ENCODE measurements at regions not wholly inside any gene's neighbourhood (a gene's known extent, or its start where the extent isn't known, plus 50 kb on each side); places are given as distances from the start of the nearest gene placed in this dataset.

DNA sequence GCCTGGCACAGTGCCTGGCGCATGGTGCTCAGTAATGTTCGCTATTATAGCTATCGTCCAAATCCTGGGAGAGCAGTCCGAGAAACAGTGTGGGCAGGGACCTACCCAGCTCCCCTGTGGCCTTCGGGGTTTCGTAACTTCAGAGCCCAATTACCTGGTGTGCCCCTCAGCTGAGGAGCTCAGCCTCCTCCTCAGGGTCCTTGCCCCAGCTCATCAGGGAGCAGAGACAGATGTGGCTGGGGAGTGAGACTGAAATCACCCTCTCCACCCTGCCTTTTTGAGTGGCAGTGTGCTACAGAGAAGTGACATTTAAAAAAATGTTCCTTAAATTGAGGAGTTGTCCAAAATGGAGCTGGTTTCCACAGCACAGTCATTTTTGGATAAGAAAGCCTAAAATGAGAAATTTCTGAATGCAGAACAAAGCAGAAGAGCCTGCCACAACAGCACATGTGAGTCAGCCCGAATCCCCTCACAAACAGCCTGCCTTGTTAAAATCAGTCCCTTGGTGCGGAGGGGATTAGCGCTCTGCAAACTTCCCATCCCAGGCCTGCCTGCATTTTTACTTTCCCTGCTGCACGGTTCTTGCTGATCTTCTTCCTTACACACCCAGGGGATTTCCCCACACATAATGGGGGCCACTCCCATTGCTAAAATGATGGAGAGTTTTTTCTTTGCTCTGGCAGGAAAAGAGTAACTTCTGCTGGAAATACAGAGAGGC lies 78.1 kb upstream of the PITX1 start:
- Histone ChIP-seq H3K36me3 (replicated peaks in 1 of 2; ENCODE audit: control insufficient read depth in 1 of 2, insufficient read depth in 2 of 2, low read length in 1 of 2) (no peaks in the 10 kb centered on the region), H3K79me2 (ENCODE audit: insufficient read depth) (no peaks in the 10 kb centered on the region), H4K20me1 (ENCODE audit: insufficient read depth) (no peaks in the 10 kb centered on the region), H3K27ac (ENCODE audit: low read depth in 2 of 2, low read length in 1 of 2) (no peak overlapping the region), H3K9ac (no peak overlapping the region), H3F3A (replicated peaks; ENCODE audit: insufficient read depth) (no peaks in the 10 kb centered on the region), H3K27me3 (ENCODE audit: insufficient read depth) (peaks cover 5% of the 10 kb centered on the region; the same call in 1 of the 2 replicates), H2AFZ (ENCODE audit: low read depth) (no peak overlapping the region), H3K4me2 (no peak overlapping the region), H3K9me2 (no peaks in the 10 kb centered on the region), H3K4me3 (ENCODE audit: low read depth in 2 of 2, low read length in 1 of 2) (no peak overlapping the region), H3K9me3 (no peaks in the 10 kb centered on the region), H3K4me1 (ENCODE audit: control insufficient read depth in 1 of 2, insufficient read depth in 2 of 2, low read depth in 1 of 2, low read length in 1 of 2) (no peaks in the 10 kb centered on the region; a peak in 1 of 4 replicates)
- POLR2A ChIA-PET, result no interaction called here
- TF ChIP-seq NRF1 (IDR thresholded peaks at IDR 0.05; ENCODE audit: low read depth, low read length) (no peak), MXI1 (IDR thresholded peaks at IDR 0.05; ENCODE audit: low read depth, low read length) (no peak), SMC3 (IDR thresholded peaks at IDR 0.05; ENCODE audit: low read depth, low read length) (no peak), TAF1 (IDR thresholded peaks at IDR 0.05; ENCODE audit: borderline replicate concordance, low read depth, low read length) (no peak), TCF12 (IDR thresholded peaks at IDR 0.05) (no peak), YY1 (IDR thresholded peaks at IDR 0.05; ENCODE audit: low read depth) (no peak), JUND (IDR thresholded peaks at IDR 0.05) (no peak)
- TF ChIP-seq, protein P1, sequence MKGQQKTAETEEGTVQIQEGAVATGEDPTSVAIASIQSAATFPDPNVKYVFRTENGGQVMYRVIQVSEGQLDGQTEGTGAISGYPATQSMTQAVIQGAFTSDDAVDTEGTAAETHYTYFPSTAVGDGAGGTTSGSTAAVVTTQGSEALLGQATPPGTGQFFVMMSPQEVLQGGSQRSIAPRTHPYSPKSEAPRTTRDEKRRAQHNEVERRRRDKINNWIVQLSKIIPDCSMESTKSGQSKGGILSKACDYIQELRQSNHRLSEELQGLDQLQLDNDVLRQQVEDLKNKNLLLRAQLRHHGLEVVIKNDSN (IDR thresholded peaks at IDR 0.05; ENCODE audit: borderline replicate concordance, low read depth), result no peak
- TF ChIP-seq, protein P2, sequence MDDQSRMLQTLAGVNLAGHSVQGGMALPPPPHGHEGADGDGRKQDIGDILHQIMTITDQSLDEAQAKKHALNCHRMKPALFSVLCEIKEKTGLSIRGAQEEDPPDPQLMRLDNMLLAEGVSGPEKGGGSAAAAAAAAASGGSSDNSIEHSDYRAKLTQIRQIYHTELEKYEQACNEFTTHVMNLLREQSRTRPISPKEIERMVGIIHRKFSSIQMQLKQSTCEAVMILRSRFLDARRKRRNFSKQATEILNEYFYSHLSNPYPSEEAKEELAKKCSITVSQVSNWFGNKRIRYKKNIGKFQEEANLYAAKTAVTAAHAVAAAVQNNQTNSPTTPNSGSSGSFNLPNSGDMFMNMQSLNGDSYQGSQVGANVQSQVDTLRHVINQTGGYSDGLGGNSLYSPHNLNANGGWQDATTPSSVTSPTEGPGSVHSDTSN (IDR thresholded peaks at IDR 0.05), result no peak
- DNase-seq, result no peak
- WGBS (ENCODE audit: low lambda C conversion rate), result 78% methylated on average over 10 of the region's 10 CpGs
- CTCF ChIA-PET, result no interaction called here

DNA sequence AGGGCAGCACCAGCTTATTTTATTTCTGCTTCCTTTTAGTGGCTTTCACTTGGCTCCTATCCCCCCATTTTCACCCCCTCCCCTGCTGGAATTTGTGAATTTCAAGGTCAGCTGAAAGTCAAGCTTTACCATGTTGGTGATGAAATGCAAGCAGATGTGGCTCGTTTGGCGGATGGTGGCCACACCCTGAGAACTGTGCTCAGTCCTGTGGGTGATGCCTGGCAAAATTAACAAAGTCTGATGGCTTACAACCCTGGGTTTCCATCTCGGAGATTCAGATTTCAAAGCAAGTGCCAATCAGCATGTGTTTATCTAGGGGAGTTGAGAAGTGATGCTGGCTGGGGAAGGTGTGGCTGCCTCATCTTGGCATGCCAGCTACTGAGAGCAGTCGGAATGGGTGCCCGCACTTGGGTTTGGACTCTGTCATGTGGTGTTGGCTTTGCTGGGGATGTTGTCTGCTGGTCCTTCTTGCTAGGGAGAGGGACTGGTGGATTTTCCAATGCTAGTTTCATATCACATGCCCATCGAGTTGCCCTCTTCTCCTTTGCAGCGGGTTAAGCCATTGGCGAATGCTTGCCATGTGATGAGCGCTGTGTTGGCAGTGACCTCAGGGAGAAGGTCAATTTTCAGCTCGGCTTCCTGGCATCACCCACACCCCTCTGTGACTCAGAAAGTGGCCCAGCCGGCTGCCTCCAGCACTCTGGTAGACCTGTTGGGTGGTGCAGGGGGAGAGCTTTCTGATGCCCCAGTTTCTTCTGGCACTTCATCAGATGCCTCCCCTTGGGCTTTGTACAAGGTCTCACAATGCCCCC lies 77.0 kb upstream of the PITX1 start:
- ChIA-PET CTCF (interaction anchor here (1.2 kb wide), 1 partner anchor 355 kb away, joined by 3 read pairs; no protein-coding TSS in a partner anchor), POLR2A (no interaction called here)
- Histone ChIP-seq H4K20me1 (ENCODE audit: insufficient read depth) (no peaks in the 10 kb centered on the region), H3K9me3 (no peaks in the 10 kb centered on the region), H3K27me3 (ENCODE audit: insufficient read depth) (0 out of 2 replicates have a peak, but pooled peaks cover 5% of the 10 kb centered on the region), H3K4me2 (no peak overlapping the region), H3K36me3 (replicated peaks in 1 of 2; ENCODE audit: control insufficient read depth in 1 of 2, insufficient read depth in 2 of 2, low read length in 1 of 2) (no peaks in the 10 kb centered on the region), H3F3A (replicated peaks; ENCODE audit: insufficient read depth) (no peaks in the 10 kb centered on the region), H3K9ac (no peak overlapping the region), H3K27ac (ENCODE audit: low read depth in 2 of 2, low read length in 1 of 2) (no peak overlapping the region), H3K4me1 (ENCODE audit: control insufficient read depth in 1 of 2, insufficient read depth in 2 of 2, low read depth in 1 of 2, low read length in 1 of 2) (no peaks in the 10 kb centered on the region; a peak in 1 of 4 replicates), H3K79me2 (ENCODE audit: insufficient read depth) (no peaks in the 10 kb centered on the region), H3K4me3 (ENCODE audit: low read depth in 2 of 2, low read length in 1 of 2) (no peak overlapping the region), H2AFZ (ENCODE audit: low read depth) (no peak overlapping the region), H3K9me2 (no peaks in the 10 kb centered on the region)
- TF ChIP-seq NRF1 (IDR thresholded peaks at IDR 0.05; ENCODE audit: low read depth, low read length) (no peak), EP300 (IDR thresholded peaks at IDR 0.05; ENCODE audit: borderline replicate concordance in 1 of 2, low read depth in 1 of 2, low read length in 1 of 2) (no peak), RXRA (IDR thresholded peaks at IDR 0.05; ENCODE audit: borderline replicate concordance, low read depth) (no peak), SIN3A (IDR thresholded peaks at IDR 0.05; ENCODE audit: borderline replicate concordance, low read depth, low read length) (no peak), CHD2 (IDR thresholded peaks at IDR 0.05; ENCODE audit: low read length, partially characterized antibody) (no peak), SMC3 (IDR thresholded peaks at IDR 0.05; ENCODE audit: low read depth, low read length) (no peak), ELF1 (IDR thresholded peaks at IDR 0.05) (no peak), JUND (IDR thresholded peaks at IDR 0.05) (no peak), TEAD4 (IDR thresholded peaks at IDR 0.05; ENCODE audit: borderline replicate concordance, insufficient read depth) (no peak), RAD21 (IDR thresholded peaks at IDR 0.05; ENCODE audit: low read length) (no peak), RCOR1 (IDR thresholded peaks at IDR 0.05; ENCODE audit: low read length) (no peak), POLR2AphosphoS5 (IDR thresholded peaks at IDR 0.05; ENCODE audit: low read depth, low read length) (no peak), MXI1 (IDR thresholded peaks at IDR 0.05; ENCODE audit: low read depth, low read length) (no peak)
- TF ChIP-seq, protein P3, sequence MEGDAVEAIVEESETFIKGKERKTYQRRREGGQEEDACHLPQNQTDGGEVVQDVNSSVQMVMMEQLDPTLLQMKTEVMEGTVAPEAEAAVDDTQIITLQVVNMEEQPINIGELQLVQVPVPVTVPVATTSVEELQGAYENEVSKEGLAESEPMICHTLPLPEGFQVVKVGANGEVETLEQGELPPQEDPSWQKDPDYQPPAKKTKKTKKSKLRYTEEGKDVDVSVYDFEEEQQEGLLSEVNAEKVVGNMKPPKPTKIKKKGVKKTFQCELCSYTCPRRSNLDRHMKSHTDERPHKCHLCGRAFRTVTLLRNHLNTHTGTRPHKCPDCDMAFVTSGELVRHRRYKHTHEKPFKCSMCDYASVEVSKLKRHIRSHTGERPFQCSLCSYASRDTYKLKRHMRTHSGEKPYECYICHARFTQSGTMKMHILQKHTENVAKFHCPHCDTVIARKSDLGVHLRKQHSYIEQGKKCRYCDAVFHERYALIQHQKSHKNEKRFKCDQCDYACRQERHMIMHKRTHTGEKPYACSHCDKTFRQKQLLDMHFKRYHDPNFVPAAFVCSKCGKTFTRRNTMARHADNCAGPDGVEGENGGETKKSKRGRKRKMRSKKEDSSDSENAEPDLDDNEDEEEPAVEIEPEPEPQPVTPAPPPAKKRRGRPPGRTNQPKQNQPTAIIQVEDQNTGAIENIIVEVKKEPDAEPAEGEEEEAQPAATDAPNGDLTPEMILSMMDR (IDR thresholded peaks at IDR 0.05), result no peak
- TF ChIP-seq, protein P4, sequence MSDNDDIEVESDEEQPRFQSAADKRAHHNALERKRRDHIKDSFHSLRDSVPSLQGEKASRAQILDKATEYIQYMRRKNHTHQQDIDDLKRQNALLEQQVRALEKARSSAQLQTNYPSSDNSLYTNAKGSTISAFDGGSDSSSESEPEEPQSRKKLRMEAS (IDR thresholded peaks at IDR 0.05; ENCODE audit: low read depth), result no peak
- WGBS (ENCODE audit: low lambda C conversion rate), result 68% methylated on average over 11 of the region's 11 CpGs
- DNase-seq, result no peak
